ENCODE measurements at regions not wholly inside any gene's neighbourhood (a gene's known extent, or its start where the extent isn't known, plus 50 kb on each side); places are given as distances from the start of the nearest gene placed in this dataset.

GRCh38 chr21:34202553-34203372, 129.4 kb downstream of the MRPS6 start:
- TF ChIP-seq, protein P1, sequence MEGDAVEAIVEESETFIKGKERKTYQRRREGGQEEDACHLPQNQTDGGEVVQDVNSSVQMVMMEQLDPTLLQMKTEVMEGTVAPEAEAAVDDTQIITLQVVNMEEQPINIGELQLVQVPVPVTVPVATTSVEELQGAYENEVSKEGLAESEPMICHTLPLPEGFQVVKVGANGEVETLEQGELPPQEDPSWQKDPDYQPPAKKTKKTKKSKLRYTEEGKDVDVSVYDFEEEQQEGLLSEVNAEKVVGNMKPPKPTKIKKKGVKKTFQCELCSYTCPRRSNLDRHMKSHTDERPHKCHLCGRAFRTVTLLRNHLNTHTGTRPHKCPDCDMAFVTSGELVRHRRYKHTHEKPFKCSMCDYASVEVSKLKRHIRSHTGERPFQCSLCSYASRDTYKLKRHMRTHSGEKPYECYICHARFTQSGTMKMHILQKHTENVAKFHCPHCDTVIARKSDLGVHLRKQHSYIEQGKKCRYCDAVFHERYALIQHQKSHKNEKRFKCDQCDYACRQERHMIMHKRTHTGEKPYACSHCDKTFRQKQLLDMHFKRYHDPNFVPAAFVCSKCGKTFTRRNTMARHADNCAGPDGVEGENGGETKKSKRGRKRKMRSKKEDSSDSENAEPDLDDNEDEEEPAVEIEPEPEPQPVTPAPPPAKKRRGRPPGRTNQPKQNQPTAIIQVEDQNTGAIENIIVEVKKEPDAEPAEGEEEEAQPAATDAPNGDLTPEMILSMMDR (IDR thresholded peaks at IDR 0.05; ENCODE audit: low read length): no peak
- TF ChIP-seq EZH2 (optimal IDR thresholded peaks at IDR 0.05; ENCODE audit: low read depth, low read length): no peak
- TF ChIP-seq EZH2phosphoT487 (IDR thresholded peaks at IDR 0.05; ENCODE audit: low read length): no peak
